Sigmoid colon (tissue), 4 donors: ENCODE measurements at regions not wholly inside any gene's neighbourhood (a gene's known extent, or its start where the extent isn't known, plus 50 kb on each side); places are given as distances from the start of the nearest gene placed in this dataset.

Source experiments
- EP300 ChIP-seq, 4 donors: sonication (generic); formaldehyde crosslinking; IDR thresholded peaks; one replicate each; pipeline ENCODE4 v1.6.1; 2017; ENCODE audit warnings: antibody characterized with exemption in 4 of 4
- POLR2A ChIP-seq, 2 donors: fragments of 450-650 bp; IDR thresholded peaks; one replicate each; pipeline ENCODE4 v1.6.1; 2016; ENCODE audit warnings: antibody characterized with exemption in 2 of 2, mild to moderate bottlenecking in 2 of 2, moderate library complexity in 2 of 2
- POLR2AphosphoS5 ChIP-seq, 4 donors: sonication (generic); formaldehyde crosslinking; IDR thresholded peaks; one replicate each; pipeline ENCODE4 v1.6.1; 2017; ENCODE audit warnings: antibody characterized with exemption in 4 of 4
- TF ChIP-seq, protein P1 (sequence below), 4 experiments: fragments of 450-650 bp in 3 of 4; fragments of 200-600 bp in 1 of 4; IDR thresholded peaks; one replicate each; pipeline ENCODE4 v1.5.1; 2016 to 2019; ENCODE audit warnings: antibody characterized with exemption in 4 of 4, mild to moderate bottlenecking in 3 of 4, moderate library complexity in 2 of 4

DNA sequence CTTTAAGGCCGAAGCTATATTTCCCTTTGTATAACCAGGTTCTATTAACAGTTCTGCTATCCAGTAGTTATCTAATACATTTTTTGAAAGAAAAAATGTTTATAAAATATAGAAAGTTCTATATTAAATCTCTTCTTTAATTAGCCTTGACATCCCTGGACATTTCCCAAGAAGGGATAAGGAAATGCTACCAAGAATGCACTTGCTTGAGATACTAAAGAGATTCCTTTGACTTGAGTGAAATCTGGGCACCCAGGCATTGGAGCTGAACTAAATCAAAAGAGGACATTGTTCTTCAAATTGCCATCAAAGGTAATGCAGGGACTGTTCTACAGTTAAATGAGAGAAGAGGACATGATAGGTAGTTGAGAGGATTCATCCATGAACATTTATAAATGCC, 535.9 kb upstream of the FAT3 start:
- TF ChIP-seq POLR2A (IDR thresholded peaks at IDR 0.05) (no peak), POLR2AphosphoS5 (IDR thresholded peaks at IDR 0.05) (no peak), EP300 (IDR thresholded peaks at IDR 0.05) (no peak)
- TF ChIP-seq, protein P1, sequence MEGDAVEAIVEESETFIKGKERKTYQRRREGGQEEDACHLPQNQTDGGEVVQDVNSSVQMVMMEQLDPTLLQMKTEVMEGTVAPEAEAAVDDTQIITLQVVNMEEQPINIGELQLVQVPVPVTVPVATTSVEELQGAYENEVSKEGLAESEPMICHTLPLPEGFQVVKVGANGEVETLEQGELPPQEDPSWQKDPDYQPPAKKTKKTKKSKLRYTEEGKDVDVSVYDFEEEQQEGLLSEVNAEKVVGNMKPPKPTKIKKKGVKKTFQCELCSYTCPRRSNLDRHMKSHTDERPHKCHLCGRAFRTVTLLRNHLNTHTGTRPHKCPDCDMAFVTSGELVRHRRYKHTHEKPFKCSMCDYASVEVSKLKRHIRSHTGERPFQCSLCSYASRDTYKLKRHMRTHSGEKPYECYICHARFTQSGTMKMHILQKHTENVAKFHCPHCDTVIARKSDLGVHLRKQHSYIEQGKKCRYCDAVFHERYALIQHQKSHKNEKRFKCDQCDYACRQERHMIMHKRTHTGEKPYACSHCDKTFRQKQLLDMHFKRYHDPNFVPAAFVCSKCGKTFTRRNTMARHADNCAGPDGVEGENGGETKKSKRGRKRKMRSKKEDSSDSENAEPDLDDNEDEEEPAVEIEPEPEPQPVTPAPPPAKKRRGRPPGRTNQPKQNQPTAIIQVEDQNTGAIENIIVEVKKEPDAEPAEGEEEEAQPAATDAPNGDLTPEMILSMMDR (IDR thresholded peaks at IDR 0.05), result no peak
